GM12878 (cell line): ENCODE measurements at regions not wholly inside any gene's neighbourhood (a gene's known extent, or its start where the extent isn't known, plus 50 kb on each side); places are given as distances from the start of the nearest gene placed in this dataset.

Source experiments
- ATAC-seq: fragments of 200-7000 bp; cut with Tn5 transposase; 3 replicates; pipeline ENCODE4 v1.9.1; 2020; ENCODE audit warnings: mild to moderate bottlenecking, moderate library complexity
- BruUV-seq: library from RNA; stranded (reverse); fragments of 400-500 nt; replicated peaks from 2 replicates; lab custom pipeline; 2021; lab: Mats Ljungman, UMichigan
- CTCF ChIA-PET: fragments of 300-600 bp; sonication (Branson Sonifier 250); formaldehyde crosslinking; extraction: SDS; loops from one replicate; lab custom pipeline; 2021; ENCODE audit warnings: inconsistent platforms; lab: Yijun Ruan, JAX
- POLR2A ChIA-PET: fragments of 350-600 bp; formaldehyde crosslinking; extraction: SDS; loops from one replicate; lab custom pipeline; 2021; ENCODE audit warnings: inconsistent platforms; lab: Charles Lee
- RAD21 ChIA-PET: fragments of 300-600 bp; sonication (Branson Sonifier 250); formaldehyde crosslinking; loops from one replicate; lab custom pipeline; 2023; ENCODE audit warnings: antibody characterized with exemption; ENCODE audit not compliant: unreplicated experiment; lab: Charles Lee
- SMC1A ChIA-PET: fragments of 300-600 bp; sonication (Branson Sonifier 250); formaldehyde crosslinking; loops from one replicate; lab custom pipeline; 2023; ENCODE audit not compliant: unreplicated experiment, uncharacterized antibody; lab: Charles Lee
- DNase-seq: peaks from one replicate; pipeline ENCODE4 v3.0.0-alpha.2; 2011; ENCODE audit warnings: low read depth, low spot score
- FAIRE-seq: peaks from 3 replicates; lab custom pipeline; 2011; peaks lifted over from hg19 to GRCh38; lab: Jason Lieb, UNC
- H2AFZ ChIP-seq: 2 replicates; pipeline ENCODE4 v1.6.0; 2011; ENCODE audit warnings: low read depth, low read length, control low read depth; ENCODE audit not compliant: control insufficient read depth
- H3K27ac ChIP-seq: 2 replicates; pipeline ENCODE4 v1.5.1; 2011; ENCODE audit warnings: control low read depth; ENCODE audit not compliant: control insufficient read depth, insufficient read depth
- H3K27me3 ChIP-seq, 2 experiments: replicated peaks in 1 of 2; 2 replicates each; pipeline versions ENCODE4 v1.6.0 to v1.6.1; 2011; ENCODE audit warnings: low read length in 1 of 2; ENCODE audit not compliant: control insufficient read depth in 2 of 2, insufficient read depth in 2 of 2
- H3K36me3 ChIP-seq, 2 experiments: 2 replicates each; pipeline ENCODE4 v1.5.1; 2011; ENCODE audit warnings: low read length in 1 of 2; ENCODE audit not compliant: control insufficient read depth in 2 of 2, insufficient read depth in 2 of 2
- H3K4me1 ChIP-seq: 2 replicates; pipeline ENCODE4 v1.6.1; 2011; ENCODE audit warnings: mild to moderate bottlenecking, low read length, moderate library complexity, mixed read lengths; ENCODE audit not compliant: control insufficient read depth, insufficient read depth
- H3K4me2 ChIP-seq: 2 replicates; pipeline ENCODE4 v1.6.0; 2011; ENCODE audit warnings: control low read depth; ENCODE audit not compliant: control insufficient read depth, insufficient read depth
- H3K4me3 ChIP-seq: fragments of 200-600 bp; sonication (generic); 2 replicates; pipeline ENCODE4 v1.5.1; 2016
- H3K79me2 ChIP-seq: 2 replicates; pipeline ENCODE4 v1.6.0; 2011; ENCODE audit warnings: low read length; ENCODE audit not compliant: control insufficient read depth, insufficient read depth
- H3K9ac ChIP-seq: 2 replicates; pipeline ENCODE4 v1.8.0; 2011; ENCODE audit warnings: low read length, control low read depth, mixed read lengths; ENCODE audit not compliant: control insufficient read depth, insufficient read depth
- H3K9me3 ChIP-seq: replicated peaks from 3 replicates; pipeline ENCODE4 v1.5.1; 2011; ENCODE audit warnings: mild to moderate bottlenecking, low read length; ENCODE audit not compliant: control insufficient read depth, insufficient read depth
- H4K20me1 ChIP-seq: 2 replicates; pipeline ENCODE4 v1.6.0; 2011; ENCODE audit not compliant: control insufficient read depth, insufficient read depth
- CBX5 ChIP-seq: sonication (generic); IDR thresholded peaks from 2 replicates; pipeline ENCODE4 v1.6.1; 2016; ENCODE audit warnings: low read depth, moderate library complexity, mild to moderate bottlenecking, inconsistent platforms
- CHD2 ChIP-seq: IDR thresholded peaks from 2 replicates; pipeline ENCODE4 v1.6.1; 2011; ENCODE audit warnings: low read depth, low read length, improper control_type of control experiment, borderline replicate concordance
- DPF2 ChIP-seq: fragments of 450-650 bp; IDR thresholded peaks from 2 replicates; pipeline ENCODE4 v1.6.1; 2017; ENCODE audit warnings: mild to moderate bottlenecking
- HDAC2 ChIP-seq: fragments of 200-600 bp; sonication (generic); IDR thresholded peaks from 2 replicates; pipeline ENCODE4 v1.6.1; 2017
- IKZF1 ChIP-seq: fragments of 450-650 bp; conservative IDR thresholded peaks from 2 replicates; pipeline ENCODE4 v1.6.1; 2017; ENCODE audit warnings: antibody characterized with exemption, mild to moderate bottlenecking
- JUNB ChIP-seq: IDR thresholded peaks from 2 replicates; pipeline ENCODE4 v1.6.1; 2016; ENCODE audit warnings: antibody characterized with exemption, mild to moderate bottlenecking
- KAT2A ChIP-seq: conservative IDR thresholded peaks from 2 replicates; pipeline ENCODE4 v1.6.1; 2011; ENCODE audit warnings: low read depth, low read length; ENCODE audit not compliant: control insufficient read depth
- NBN ChIP-seq: fragments of 450-650 bp; IDR thresholded peaks from 2 replicates; pipeline ENCODE4 v1.6.1; 2016
- RB1 ChIP-seq: fragments of 450-650 bp; formaldehyde crosslinking; IDR thresholded peaks from 2 replicates; pipeline ENCODE4 v1.6.1; 2017; ENCODE audit warnings: mild to moderate bottlenecking, borderline replicate concordance
- TARDBP ChIP-seq: IDR thresholded peaks from 2 replicates; pipeline ENCODE4 v1.6.1; 2016; ENCODE audit warnings: borderline replicate concordance
- ZNF24 ChIP-seq: fragments of 450-650 bp; IDR thresholded peaks from 2 replicates; pipeline ENCODE4 v1.6.1; 2017; ENCODE audit warnings: antibody characterized with exemption, mild to moderate bottlenecking
- WGBS: methylation state at CpG from one replicate; pipeline ENCODE4 v1.1.6; 2016; ENCODE audit warnings: low lambda C conversion rate; ENCODE audit not compliant: insufficient replicate concordance, insufficient coverage; ENCODE audit errors: missing lambda C conversion rate; 5-methylcytosine and 5-hydroxymethylcytosine counted together
- in situ Hi-C: fragments of 300-500 bp; cut with MboI; formaldehyde crosslinking; loops from 9 replicates; pipeline ENCODE4 v1.14.3; 2018; ENCODE audit warnings: mixed read lengths
- intact Hi-C: fragments of 100-400 bp; cut with micrococcal nuclease; formaldehyde crosslinking; loops from one replicate; pipeline ENCODE4 v1.14.2; 2022; ENCODE audit not compliant: unreplicated experiment
- TF ChIP-seq, protein P1 (sequence below): IDR thresholded peaks from 2 replicates; pipeline ENCODE4 v1.6.1; 2012; ENCODE audit warnings: low read length, inconsistent platforms
- TF ChIP-seq, protein P2 (sequence below): fragments of 450-650 bp; IDR thresholded peaks from 2 replicates; pipeline ENCODE4 v1.6.1; 2017; ENCODE audit warnings: low read depth, mild to moderate bottlenecking, moderate library complexity
- TF ChIP-seq, protein P3 (sequence below): IDR thresholded peaks from 2 replicates; pipeline ENCODE4 v1.6.1; 2012; ENCODE audit warnings: low read depth, low read length, improper control_type of control experiment

DNA sequence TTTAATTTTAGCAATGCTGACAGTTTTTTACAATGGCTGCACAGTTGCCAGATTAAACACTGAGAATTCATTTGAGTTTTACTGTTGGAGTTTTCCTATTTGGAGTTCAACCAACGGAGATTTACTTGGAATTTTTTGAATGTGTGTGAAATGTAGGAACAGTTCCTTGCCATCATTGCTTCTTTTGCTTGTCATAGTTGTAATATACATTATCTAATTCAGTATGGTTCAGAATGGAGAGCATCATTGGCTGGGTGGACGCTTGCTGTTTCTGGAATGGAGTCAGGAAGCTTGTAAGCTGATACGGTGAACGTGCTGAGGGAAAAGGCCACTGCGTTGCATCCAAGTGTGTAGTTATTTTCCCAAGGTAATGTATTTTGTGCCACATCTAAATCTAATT, 404.3 kb upstream of the KLF6 start:
- Histone ChIP-seq H3K4me3 (no peak overlapping the region), H3K79me2 (no peaks in the 10 kb centered on the region), H3K9ac (no peak overlapping the region), H2AFZ (no peak overlapping the region), H3K9me3 (no peaks in the 10 kb centered on the region), H3K27me3 (no peaks in the 10 kb centered on the region; a peak in 1 of 4 replicates), H3K36me3 (no peaks in the 10 kb centered on the region), H4K20me1 (no peaks in the 10 kb centered on the region), H3K4me1 (no peaks in the 10 kb centered on the region), H3K4me2 (no peak overlapping the region), H3K27ac (no peak overlapping the region)
- TF ChIP-seq, protein P1, sequence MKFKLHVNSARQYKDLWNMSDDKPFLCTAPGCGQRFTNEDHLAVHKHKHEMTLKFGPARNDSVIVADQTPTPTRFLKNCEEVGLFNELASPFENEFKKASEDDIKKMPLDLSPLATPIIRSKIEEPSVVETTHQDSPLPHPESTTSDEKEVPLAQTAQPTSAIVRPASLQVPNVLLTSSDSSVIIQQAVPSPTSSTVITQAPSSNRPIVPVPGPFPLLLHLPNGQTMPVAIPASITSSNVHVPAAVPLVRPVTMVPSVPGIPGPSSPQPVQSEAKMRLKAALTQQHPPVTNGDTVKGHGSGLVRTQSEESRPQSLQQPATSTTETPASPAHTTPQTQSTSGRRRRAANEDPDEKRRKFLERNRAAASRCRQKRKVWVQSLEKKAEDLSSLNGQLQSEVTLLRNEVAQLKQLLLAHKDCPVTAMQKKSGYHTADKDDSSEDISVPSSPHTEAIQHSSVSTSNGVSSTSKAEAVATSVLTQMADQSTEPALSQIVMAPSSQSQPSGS: no peak
- TF ChIP-seq CBX5 (no peak), ZNF24 (no peak)
- TF ChIP-seq, protein P2, sequence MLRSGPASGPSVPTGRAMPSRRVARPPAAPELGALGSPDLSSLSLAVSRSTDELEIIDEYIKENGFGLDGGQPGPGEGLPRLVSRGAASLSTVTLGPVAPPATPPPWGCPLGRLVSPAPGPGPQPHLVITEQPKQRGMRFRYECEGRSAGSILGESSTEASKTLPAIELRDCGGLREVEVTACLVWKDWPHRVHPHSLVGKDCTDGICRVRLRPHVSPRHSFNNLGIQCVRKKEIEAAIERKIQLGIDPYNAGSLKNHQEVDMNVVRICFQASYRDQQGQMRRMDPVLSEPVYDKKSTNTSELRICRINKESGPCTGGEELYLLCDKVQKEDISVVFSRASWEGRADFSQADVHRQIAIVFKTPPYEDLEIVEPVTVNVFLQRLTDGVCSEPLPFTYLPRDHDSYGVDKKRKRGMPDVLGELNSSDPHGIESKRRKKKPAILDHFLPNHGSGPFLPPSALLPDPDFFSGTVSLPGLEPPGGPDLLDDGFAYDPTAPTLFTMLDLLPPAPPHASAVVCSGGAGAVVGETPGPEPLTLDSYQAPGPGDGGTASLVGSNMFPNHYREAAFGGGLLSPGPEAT: no peak
- in situ Hi-C loops (no loop called here), intact Hi-C loops (no loop called here)
- no TSS peak for BruUV-seq
- 72% methylated on average over 5 of the region's 5 CpGs for WGBS
- ChIA-PET POLR2A (no interaction called here), SMC1A (no interaction called here), RAD21 (no interaction called here), CTCF (no interaction called here)
- ATAC-seq (no peak), DNase-seq (no peak), FAIRE-seq (no peak)

DNA sequence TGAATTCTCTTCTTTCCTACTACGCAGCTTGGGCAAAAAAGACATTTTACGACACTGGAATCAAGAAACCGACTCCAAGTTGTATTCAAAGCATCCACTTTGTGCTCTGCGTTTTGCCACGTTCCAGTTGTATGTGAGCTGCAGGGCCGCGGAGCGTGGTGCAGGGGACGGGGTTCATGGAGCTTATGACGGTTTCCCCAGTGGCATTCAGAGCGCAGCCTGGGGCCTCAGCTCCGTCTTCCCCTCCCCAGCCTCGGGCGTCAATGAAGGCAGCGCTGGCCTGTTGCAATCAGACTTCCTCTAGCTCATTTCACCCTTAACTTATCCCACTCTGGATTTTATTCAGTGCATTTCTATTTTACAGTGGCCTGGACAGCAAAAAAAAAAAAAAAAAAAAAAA, 403.4 kb upstream of the KLF6 start:
- no peak for DNase-seq
- ChIA-PET SMC1A (no interaction called here), POLR2A (no interaction called here), RAD21 (interaction anchor here (0.6 kb wide), 1 partner anchor 28 kb away, joined by 5 read pairs; no protein-coding TSS in a partner anchor), CTCF (no interaction called here)
- no peak for FAIRE-seq
- ATAC-seq: no peak
- BruUV-seq: no TSS peak
- Histone ChIP-seq H3K27me3 (no peaks in the 10 kb centered on the region; a peak in 1 of 4 replicates), H3K79me2 (no peaks in the 10 kb centered on the region), H2AFZ (no peak overlapping the region), H3K4me3 (no peak overlapping the region), H3K4me2 (no peak overlapping the region), H3K27ac (no peak overlapping the region), H3K9me3 (no peaks in the 10 kb centered on the region), H3K9ac (no peak overlapping the region), H4K20me1 (no peaks in the 10 kb centered on the region), H3K4me1 (no peaks in the 10 kb centered on the region), H3K36me3 (no peaks in the 10 kb centered on the region)
- WGBS: 61% methylated on average over 15 of the region's 15 CpGs
- in situ Hi-C loops: no loop called here
- intact Hi-C loops: no loop called here
- TF ChIP-seq CHD2: no peak
- TF ChIP-seq HDAC2: no peak
- no peak for TF ChIP-seq JUNB
- TF ChIP-seq, protein P1: no peak
- no peak for TF ChIP-seq IKZF1
- TF ChIP-seq, protein P3, sequence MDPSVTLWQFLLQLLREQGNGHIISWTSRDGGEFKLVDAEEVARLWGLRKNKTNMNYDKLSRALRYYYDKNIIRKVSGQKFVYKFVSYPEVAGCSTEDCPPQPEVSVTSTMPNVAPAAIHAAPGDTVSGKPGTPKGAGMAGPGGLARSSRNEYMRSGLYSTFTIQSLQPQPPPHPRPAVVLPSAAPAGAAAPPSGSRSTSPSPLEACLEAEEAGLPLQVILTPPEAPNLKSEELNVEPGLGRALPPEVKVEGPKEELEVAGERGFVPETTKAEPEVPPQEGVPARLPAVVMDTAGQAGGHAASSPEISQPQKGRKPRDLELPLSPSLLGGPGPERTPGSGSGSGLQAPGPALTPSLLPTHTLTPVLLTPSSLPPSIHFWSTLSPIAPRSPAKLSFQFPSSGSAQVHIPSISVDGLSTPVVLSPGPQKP: no peak
- TF ChIP-seq KAT2A: no peak
- no peak for TF ChIP-seq TARDBP
- no peak for TF ChIP-seq RB1
- no peak for TF ChIP-seq NBN
- TF ChIP-seq DPF2: no peak
